Stimulated activated CD4-positive, alpha-beta T cell treated with anti-CD3 and anti-CD28 coated beads, TNF-alpha, amount 100 ng/mL, for 24 hours (primary cell): ENCODE measurements at regions not wholly inside any gene's neighbourhood (a gene's known extent, or its start where the extent isn't known, plus 50 kb on each side); places are given as distances from the start of the nearest gene placed in this dataset.
"Not testable (repeated sequence)": the region's sequence is repeated elsewhere in the genome, so short reads cannot be mapped to it uniquely, and the experiment has no call there.

Source experiments
- DNase-seq, 3 experiments: peaks; one replicate each; pipeline ENCODE4 v3.0.0-alpha.2; 2020; ENCODE audit warnings: low read depth in 3 of 3

- DNase-seq: not testable (repeated sequence)
Observed at GRCh38 chr21:27887808-27888455, 921.0 kb upstream of the ADAMTS5 start.

GRCh38 chr21:27885296-27885711, 918.4 kb upstream of the ADAMTS5 start:
- no peak for DNase-seq

GRCh38 chr21:27881331-27881730, 914.4 kb upstream of the ADAMTS5 start:
- not testable (repeated sequence) for DNase-seq

- not testable (repeated sequence) for DNase-seq
Observed at GRCh38 chr21:27872411-27872810, 905.5 kb upstream of the ADAMTS5 start.

GRCh38 chr21:27870755-27871154, 903.9 kb upstream of the ADAMTS5 start:
- DNase-seq: not testable (repeated sequence)

GRCh38 chr21:27860314-27860955, 893.5 kb upstream of the ADAMTS5 start:
- DNase-seq: not testable (repeated sequence)

- DNase-seq: not testable (repeated sequence)
Observed at GRCh38 chr21:27858053-27858825, 891.4 kb upstream of the ADAMTS5 start.

- DNase-seq: not testable (repeated sequence)
Observed at GRCh38 chr21:27856988-27857387, 890.1 kb upstream of the ADAMTS5 start.

GRCh38 chr21:27841084-27841672, 874.3 kb upstream of the ADAMTS5 start:
- DNase-seq: no peak

- no peak for DNase-seq
Observed at GRCh38 chr21:27840262-27840661, 873.4 kb upstream of the ADAMTS5 start.

GRCh38 chr21:27839512-27840115, 872.7 kb upstream of the ADAMTS5 start:
- no peak for DNase-seq

GRCh38 chr21:27838573-27838972, 871.7 kb upstream of the ADAMTS5 start:
- DNase-seq: no peak

- no peak for DNase-seq
Observed at GRCh38 chr21:27837936-27838335, 871.0 kb upstream of the ADAMTS5 start.

GRCh38 chr21:27833298-27833697, 866.4 kb upstream of the ADAMTS5 start:
- no peak for DNase-seq

- DNase-seq: no peak
Observed at GRCh38 chr21:27831816-27832569, 865.1 kb upstream of the ADAMTS5 start.

GRCh38 chr21:27831177-27831576, 864.3 kb upstream of the ADAMTS5 start:
- no peak for DNase-seq

GRCh38 chr21:27827972-27828371, 861.1 kb upstream of the ADAMTS5 start:
- no peak for DNase-seq

- DNase-seq: no peak
Observed at GRCh38 chr21:27825035-27825434, 858.1 kb upstream of the ADAMTS5 start.

GRCh38 chr21:27823652-27824201, 856.8 kb upstream of the ADAMTS5 start:
- DNase-seq: no peak

- no peak for DNase-seq
Observed at GRCh38 chr21:27820342-27820741, 853.5 kb upstream of the ADAMTS5 start.

- DNase-seq: no peak
Observed at GRCh38 chr21:27819299-27819698, 852.4 kb upstream of the ADAMTS5 start.
